ENCODE measurements at regions not wholly inside any gene's neighbourhood (a gene's known extent, or its start where the extent isn't known, plus 50 kb on each side); places are given as distances from the start of the nearest gene placed in this dataset.

DNA sequence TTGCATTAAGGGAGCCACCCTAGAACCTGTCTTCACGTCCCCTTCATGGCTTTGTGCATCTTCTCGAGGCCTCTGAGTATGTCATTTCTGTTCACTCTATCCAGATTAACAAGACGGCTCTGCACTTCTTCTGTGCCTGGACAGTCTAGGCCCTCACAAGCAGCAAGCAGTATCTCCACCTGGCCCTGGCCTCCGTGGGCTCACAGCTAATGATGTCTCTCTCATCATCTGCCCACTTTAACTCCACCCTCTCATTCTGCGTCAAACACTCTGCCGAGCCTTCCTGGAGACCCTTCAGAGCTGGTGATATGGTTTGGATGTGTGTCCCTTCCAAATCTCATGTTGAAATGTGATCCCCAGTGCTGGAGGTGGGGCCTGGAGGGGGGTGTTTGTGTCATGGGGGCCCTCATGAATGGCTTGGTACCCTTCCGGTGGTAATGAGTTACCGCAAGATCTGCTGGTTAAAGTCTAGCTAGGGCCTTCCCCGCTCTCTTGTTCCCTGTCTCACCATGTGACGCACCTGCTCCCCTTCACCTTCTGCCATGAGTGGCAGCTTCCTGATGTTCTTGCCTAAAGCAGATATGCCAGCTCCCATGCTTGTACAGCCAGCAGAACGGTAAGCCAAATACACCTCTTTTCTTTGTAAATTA is 132.5 kb upstream of the ID2 start:
- Histone ChIP-seq H3K27ac (ENCODE audit: extremely low read depth, low read depth, low read length) (no peak overlapping the region), H3K4me3 (no peak overlapping the region), H3K4me2 (ENCODE audit: insufficient read depth, low read length) (no peak overlapping the region), H3K4me1 (replicated peaks in 1 of 2; ENCODE audit: control insufficient read depth in 2 of 2, insufficient read depth in 2 of 2, low read length in 2 of 2) (peaks cover 15 to 16% of the 10 kb centered on the region in 2 experiments; a peak in 4 of 5 replicates), H3K9ac (ENCODE audit: insufficient read depth in 1 of 2, low read depth in 2 of 2, low read length in 2 of 2) (no peak overlapping the region), H3K27me3 (ENCODE audit: control insufficient read depth in 2 of 2, insufficient read depth in 2 of 2, low read length in 2 of 2) (peaks cover 0 to 6% of the 10 kb centered on the region in 2 experiments; a peak in 1 of 5 replicates), H4K20me1 (replicated peaks; ENCODE audit: control insufficient read depth, insufficient read depth, low read length) (no peaks in the 10 kb centered on the region), H2AFZ (ENCODE audit: low read depth, low read length) (no peak overlapping the region), H3K36me3 (ENCODE audit: control insufficient read depth, insufficient read depth, low read length) (no peaks in the 10 kb centered on the region), H3K9me1 (ENCODE audit: control insufficient read depth, insufficient read depth, low read length) (no peaks in the 10 kb centered on the region), H3K79me2 (ENCODE audit: control insufficient read depth, insufficient read depth, low read length) (no peaks in the 10 kb centered on the region), H3K9me3 (replicated peaks; ENCODE audit: control insufficient read depth, insufficient read depth, low read depth, low read length) (no peaks in the 10 kb centered on the region)
- TF ChIP-seq EGR1 (conservative IDR thresholded peaks at IDR 0.05) (no peak), C11orf30 (IDR thresholded peaks at IDR 0.05; ENCODE audit: low read depth) (no peak), BCOR (IDR thresholded peaks at IDR 0.05) (no peak), ESRRA (IDR thresholded peaks at IDR 0.05; ENCODE audit: borderline replicate concordance, low read depth) (no peak), ZNF717 (CRISPR knock-in tag; IDR thresholded peaks at IDR 0.05) (no peak), SMAD3 (CRISPR knock-in tag; conservative IDR thresholded peaks at IDR 0.05) (no peak), PYGO2 (tag; IDR thresholded peaks at IDR 0.05) (no peak), ZKSCAN1 (IDR thresholded peaks at IDR 0.05; ENCODE audit: low read depth, low read length) (no peak)
- TF ChIP-seq, protein P1, sequence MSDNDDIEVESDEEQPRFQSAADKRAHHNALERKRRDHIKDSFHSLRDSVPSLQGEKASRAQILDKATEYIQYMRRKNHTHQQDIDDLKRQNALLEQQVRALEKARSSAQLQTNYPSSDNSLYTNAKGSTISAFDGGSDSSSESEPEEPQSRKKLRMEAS (CRISPR knock-in tag; IDR thresholded peaks at IDR 0.05) = no peak
- TF ChIP-seq, protein P2, sequence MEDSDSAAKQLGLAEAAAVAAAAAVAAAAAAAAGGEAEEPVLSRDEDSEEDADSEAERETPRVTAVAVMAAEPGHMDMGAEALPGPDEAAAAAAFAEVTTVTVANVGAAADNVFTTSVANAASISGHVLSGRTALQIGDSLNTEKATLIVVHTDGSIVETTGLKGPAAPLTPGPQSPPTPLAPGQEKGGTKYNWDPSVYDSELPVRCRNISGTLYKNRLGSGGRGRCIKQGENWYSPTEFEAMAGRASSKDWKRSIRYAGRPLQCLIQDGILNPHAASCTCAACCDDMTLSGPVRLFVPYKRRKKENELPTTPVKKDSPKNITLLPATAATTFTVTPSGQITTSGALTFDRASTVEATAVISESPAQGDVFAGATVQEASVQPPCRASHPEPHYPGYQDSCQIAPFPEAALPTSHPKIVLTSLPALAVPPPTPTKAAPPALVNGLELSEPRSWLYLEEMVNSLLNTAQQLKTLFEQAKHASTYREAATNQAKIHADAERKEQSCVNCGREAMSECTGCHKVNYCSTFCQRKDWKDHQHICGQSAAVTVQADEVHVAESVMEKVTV (CRISPR knock-in tag; IDR thresholded peaks at IDR 0.05) = no peak
- TF ChIP-seq, protein P3, sequence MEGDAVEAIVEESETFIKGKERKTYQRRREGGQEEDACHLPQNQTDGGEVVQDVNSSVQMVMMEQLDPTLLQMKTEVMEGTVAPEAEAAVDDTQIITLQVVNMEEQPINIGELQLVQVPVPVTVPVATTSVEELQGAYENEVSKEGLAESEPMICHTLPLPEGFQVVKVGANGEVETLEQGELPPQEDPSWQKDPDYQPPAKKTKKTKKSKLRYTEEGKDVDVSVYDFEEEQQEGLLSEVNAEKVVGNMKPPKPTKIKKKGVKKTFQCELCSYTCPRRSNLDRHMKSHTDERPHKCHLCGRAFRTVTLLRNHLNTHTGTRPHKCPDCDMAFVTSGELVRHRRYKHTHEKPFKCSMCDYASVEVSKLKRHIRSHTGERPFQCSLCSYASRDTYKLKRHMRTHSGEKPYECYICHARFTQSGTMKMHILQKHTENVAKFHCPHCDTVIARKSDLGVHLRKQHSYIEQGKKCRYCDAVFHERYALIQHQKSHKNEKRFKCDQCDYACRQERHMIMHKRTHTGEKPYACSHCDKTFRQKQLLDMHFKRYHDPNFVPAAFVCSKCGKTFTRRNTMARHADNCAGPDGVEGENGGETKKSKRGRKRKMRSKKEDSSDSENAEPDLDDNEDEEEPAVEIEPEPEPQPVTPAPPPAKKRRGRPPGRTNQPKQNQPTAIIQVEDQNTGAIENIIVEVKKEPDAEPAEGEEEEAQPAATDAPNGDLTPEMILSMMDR (IDR thresholded peaks at IDR 0.05 in 2 of 3, conservative IDR thresholded peaks at IDR 0.05 in 1 of 3; ENCODE audit: insufficient read depth in 2 of 3, low read depth in 1 of 3, low read length in 3 of 3) = no peak
- in situ Hi-C loops (cut with MboI) (no loop called here), intact Hi-C loops (cut with micrococcal nuclease) (no loop called here)
- BruUV-seq (replicated peaks) = no TSS peak
- POLR2A ChIA-PET = interaction anchor here (0.6 to 2.7 kb wide), 4 partner anchors 9 to 810 kb away, joined by 3 to 9 read pairs (median 4); partner anchors contain the start of gene ID2
- WGBS (ENCODE audit: insufficient coverage, low coverage, missing lambda C conversion rate) = 47% methylated on average over 11 of the region's 11 CpGs
- CTCF ChIA-PET (ENCODE audit: low intra/inter-chr PET ratio) = no interaction called here
- ATAC-seq (no peak), DNase-seq (ENCODE audit: extremely low read depth in 1 of 4, low spot score in 3 of 4) (no peak), FAIRE-seq (no peak)

All from K562 (cell line).